ENCODE measurements at regions not wholly inside any gene's neighbourhood (a gene's known extent, or its start where the extent isn't known, plus 50 kb on each side); places are given as distances from the start of the nearest gene placed in this dataset.
"Not testable (repeated sequence)": the region's sequence is repeated elsewhere in the genome, so short reads cannot be mapped to it uniquely, and the experiment has no call there.

- not testable (repeated sequence) for TF ChIP-seq ZNF8 (CRISPR knock-in tag; IDR thresholded peaks at IDR 0.05); ZFP3 (CRISPR knock-in tag; IDR thresholded peaks at IDR 0.05); CSRNP3 (CRISPR knock-in tag; IDR thresholded peaks at IDR 0.05); OSR1 (CRISPR knock-in tag; IDR thresholded peaks at IDR 0.05); GLIS3 (CRISPR knock-in tag; IDR thresholded peaks at IDR 0.05); TCF4 (CRISPR knock-in tag; IDR thresholded peaks at IDR 0.05; ENCODE audit: borderline replicate concordance); PATZ1 (CRISPR knock-in tag; IDR thresholded peaks at IDR 0.05; ENCODE audit: borderline replicate concordance); CREB5 (CRISPR knock-in tag; IDR thresholded peaks at IDR 0.05; ENCODE audit: low read depth)
Observed at GRCh38 chr20:40909489-40909888, 119.1 kb upstream of the TOP1 start.
